ENCODE measurements at regions not wholly inside any gene's neighbourhood (a gene's known extent, or its start where the extent isn't known, plus 50 kb on each side); places are given as distances from the start of the nearest gene placed in this dataset.
"Not testable (repeated sequence)": the region's sequence is repeated elsewhere in the genome, so short reads cannot be mapped to it uniquely, and the experiment has no call there.

GRCh38 chr1:192498092-192498491, 77.5 kb upstream of the RGS1 start:
- not testable (repeated sequence) for TF ChIP-seq CTCF, POLR2A, POLR2AphosphoS5 (IDR thresholded peaks at IDR 0.05)

All from prostate gland (tissue), 2 donors.